Activated T-helper 2 cell treated with anti-CD3 and anti-CD28 coated beads, Interferon-gamma antibody, Interleukin-2, Interleukin-4, amounts not matched to agents 10 μg/mL and 5 μg/mL and 100 μg/mL, durations not matched to agents 14 hours and 24 hours and 36 hours (primary cell): ENCODE measurements at regions not wholly inside any gene's neighbourhood (a gene's known extent, or its start where the extent isn't known, plus 50 kb on each side); places are given as distances from the start of the nearest gene placed in this dataset.

Experiments used
- DNase-seq: peaks from one replicate; pipeline ENCODE4 v3.0.0; 2021; ENCODE audit warnings: low spot score
- H3K27ac Mint-ChIP-seq: one replicate; pipeline ENCODE4 v1.8.0; 2021; ENCODE audit warnings: mixed read lengths
- H3K27me3 Mint-ChIP-seq: one replicate; pipeline ENCODE4 v1.8.0; 2021; ENCODE audit warnings: low read depth, mixed read lengths
- H3K36me3 Mint-ChIP-seq: one replicate; pipeline ENCODE4 v1.8.0; 2021; ENCODE audit warnings: low read depth, mixed read lengths
- H3K4me1 Mint-ChIP-seq: one replicate; pipeline ENCODE4 v1.8.0; 2021; ENCODE audit warnings: low read depth, mixed read lengths
- H3K4me3 Mint-ChIP-seq: one replicate; pipeline ENCODE4 v1.8.0; 2021; ENCODE audit warnings: low read depth, mild to moderate bottlenecking, moderate library complexity, mixed read lengths
- H3K9me3 Mint-ChIP-seq: one replicate; pipeline ENCODE4 v1.8.0; 2021; ENCODE audit warnings: mixed read lengths
- intact Hi-C: fragments of 100-400 bp; cut with micrococcal nuclease; formaldehyde crosslinking; loops from one replicate; pipeline ENCODE4 v1.15.1; 2023

GRCh38 chr16:64215730-64216129, 906.1 kb downstream of the CDH11 start:
- Mint-ChIP-seq H3K9me3 (peaks cover 38% of the 10 kb centered on the region), H3K4me3 (no peak overlapping the region), H3K36me3 (no peaks in the 10 kb centered on the region), H3K27me3 (no peaks in the 10 kb centered on the region), H3K27ac (no peak overlapping the region), H3K4me1 (no peaks in the 10 kb centered on the region)
- no peak for DNase-seq
- intact Hi-C loops, result no loop called here

DNA sequence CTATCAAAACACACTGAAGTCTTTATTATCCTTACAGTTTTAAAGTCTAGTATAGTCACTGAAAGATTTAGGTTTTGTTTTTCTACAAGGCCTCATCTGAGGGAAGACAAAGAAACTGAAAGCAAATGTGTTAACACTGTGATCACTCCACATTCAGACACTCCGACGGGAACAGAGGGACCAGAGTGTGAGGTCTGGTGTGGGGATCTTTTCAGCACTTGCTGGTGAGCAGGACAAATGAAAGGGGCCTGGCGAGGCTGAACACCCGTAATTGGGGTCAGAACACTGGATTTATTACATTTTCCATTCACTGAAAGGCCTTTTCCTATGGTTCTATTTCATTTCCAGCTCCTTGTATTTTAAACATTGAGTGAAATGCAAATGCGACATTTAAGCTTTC, 910.5 kb downstream of the CDH11 start:
- peaks cover 42% of the 10 kb centered on the region for H3K9me3 Mint-ChIP-seq
- no peak overlapping the region for H3K27ac Mint-ChIP-seq
- H3K4me3 Mint-ChIP-seq, result no peak overlapping the region
- no peaks in the 10 kb centered on the region for H3K4me1 Mint-ChIP-seq
- no peaks in the 10 kb centered on the region for H3K27me3 Mint-ChIP-seq
- no peaks in the 10 kb centered on the region for H3K36me3 Mint-ChIP-seq
- no peak for DNase-seq
- intact Hi-C loops, result no loop called here

DNA sequence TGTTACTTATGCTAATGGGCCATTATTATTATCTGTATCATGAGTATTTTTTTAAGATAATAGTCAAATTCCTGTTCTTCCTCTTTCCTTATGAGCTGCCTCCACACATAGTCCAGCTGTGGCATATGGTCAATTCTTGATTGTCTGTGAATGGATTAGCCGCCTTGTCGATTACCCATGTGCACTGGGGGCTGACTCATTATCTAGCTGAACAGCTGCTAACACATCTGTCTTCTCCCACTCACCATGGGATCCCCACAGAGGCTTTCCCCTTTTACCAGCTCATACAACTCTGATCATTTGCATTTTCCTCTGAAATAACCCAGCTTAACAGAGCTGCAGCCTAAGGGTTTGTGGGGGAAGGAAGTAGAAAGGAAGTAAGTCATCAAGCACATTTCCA, 915.0 kb downstream of the CDH11 start:
- Mint-ChIP-seq H3K27ac (no peak overlapping the region), H3K4me1 (no peaks in the 10 kb centered on the region), H3K27me3 (no peaks in the 10 kb centered on the region), H3K9me3 (peaks cover 55% of the 10 kb centered on the region), H3K4me3 (no peak overlapping the region), H3K36me3 (no peaks in the 10 kb centered on the region)
- intact Hi-C loops, result no loop called here
- no peak for DNase-seq

GRCh38 chr16:64203126-64203525, 918.7 kb downstream of the CDH11 start:
- H3K4me1 Mint-ChIP-seq, result no peaks in the 10 kb centered on the region
- H3K36me3 Mint-ChIP-seq, result no peaks in the 10 kb centered on the region
- no peak for DNase-seq
- H3K27ac Mint-ChIP-seq, result no peak overlapping the region
- no peaks in the 10 kb centered on the region for H3K27me3 Mint-ChIP-seq
- intact Hi-C loops, result no loop called here
- peaks cover 39% of the 10 kb centered on the region for H3K9me3 Mint-ChIP-seq
- H3K4me3 Mint-ChIP-seq, result no peak overlapping the region

DNA sequence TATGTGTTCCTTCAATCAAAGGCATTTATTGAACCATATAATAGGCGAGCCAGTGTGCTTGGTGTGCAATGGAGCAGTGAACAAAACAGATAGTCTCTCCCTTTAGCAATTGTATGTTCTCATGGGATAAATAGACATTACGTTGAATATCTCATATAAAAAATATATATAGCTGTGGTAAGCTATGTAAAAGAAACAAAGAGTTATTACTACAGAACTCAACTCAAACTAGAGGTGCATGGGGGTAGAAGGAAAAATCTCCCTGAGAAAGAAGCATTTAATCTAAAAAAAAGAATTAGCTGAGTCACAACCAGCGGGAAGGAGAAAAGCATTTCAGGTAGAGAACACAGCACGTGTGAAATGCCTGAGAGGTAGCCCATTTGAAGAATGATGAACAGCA, 919.3 kb downstream of the CDH11 start:
- Mint-ChIP-seq H3K4me3 (no peak overlapping the region), H3K4me1 (no peaks in the 10 kb centered on the region), H3K9me3 (peaks cover 44% of the 10 kb centered on the region), H3K36me3 (no peaks in the 10 kb centered on the region), H3K27me3 (no peaks in the 10 kb centered on the region), H3K27ac (no peak overlapping the region)
- no peak for DNase-seq
- intact Hi-C loops, result no loop called here

- H3K4me3 Mint-ChIP-seq, result no peak overlapping the region
- no peaks in the 10 kb centered on the region for H3K36me3 Mint-ChIP-seq
- no peak for DNase-seq
- no peak overlapping the region for H3K27ac Mint-ChIP-seq
- H3K27me3 Mint-ChIP-seq, result no peaks in the 10 kb centered on the region
- H3K4me1 Mint-ChIP-seq, result no peaks in the 10 kb centered on the region
- peaks cover 33% of the 10 kb centered on the region for H3K9me3 Mint-ChIP-seq
- intact Hi-C loops, result no loop called here
These were observed 925.4 kb downstream of the CDH11 start for GRCh38 chr16:64196444-64196843.

- DNase-seq, result no peak
- H3K9me3 Mint-ChIP-seq, result peaks cover 37% of the 10 kb centered on the region
- intact Hi-C loops, result no loop called here
- H3K27me3 Mint-ChIP-seq, result no peaks in the 10 kb centered on the region
- no peaks in the 10 kb centered on the region for H3K36me3 Mint-ChIP-seq
- H3K4me3 Mint-ChIP-seq, result no peak overlapping the region
- no peaks in the 10 kb centered on the region for H3K4me1 Mint-ChIP-seq
- H3K27ac Mint-ChIP-seq, result no peak overlapping the region
These were observed 935.9 kb downstream of the CDH11 start for GRCh38 chr16:64185954-64186353.

- Mint-ChIP-seq H3K4me3 (no peak overlapping the region), H3K36me3 (no peaks in the 10 kb centered on the region), H3K27ac (no peak overlapping the region), H3K9me3 (peaks cover 40% of the 10 kb centered on the region), H3K4me1 (no peaks in the 10 kb centered on the region), H3K27me3 (no peaks in the 10 kb centered on the region)
- DNase-seq, result no peak
- intact Hi-C loops, result no loop called here
These were observed 937.7 kb downstream of the CDH11 start for GRCh38 chr16:64184156-64184555.

DNA sequence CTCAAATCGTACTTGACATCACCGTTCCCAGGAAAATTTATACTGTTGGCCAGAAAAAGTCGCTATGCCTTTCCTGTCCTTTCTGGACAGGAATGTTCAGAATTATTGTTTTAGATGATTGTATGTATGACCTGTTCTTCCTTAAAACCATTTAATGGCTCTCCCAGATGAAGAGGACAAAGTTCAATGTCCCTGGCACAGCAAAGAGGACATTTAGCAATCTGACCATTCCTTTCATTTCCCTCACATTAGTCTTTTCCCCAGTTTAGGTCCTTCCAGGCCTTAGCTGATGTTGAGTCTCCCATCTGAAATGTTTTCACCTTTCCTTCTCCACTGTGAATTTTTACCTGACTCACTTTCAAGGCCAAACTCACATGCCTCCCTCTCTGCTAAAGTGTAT, 938.9 kb downstream of the CDH11 start:
- H3K4me1 Mint-ChIP-seq, result no peaks in the 10 kb centered on the region
- no peaks in the 10 kb centered on the region for H3K27me3 Mint-ChIP-seq
- no peak overlapping the region for H3K4me3 Mint-ChIP-seq
- no peak for DNase-seq
- intact Hi-C loops, result no loop called here
- H3K36me3 Mint-ChIP-seq, result no peaks in the 10 kb centered on the region
- H3K27ac Mint-ChIP-seq, result no peak overlapping the region
- H3K9me3 Mint-ChIP-seq, result peaks cover 45% of the 10 kb centered on the region

DNA sequence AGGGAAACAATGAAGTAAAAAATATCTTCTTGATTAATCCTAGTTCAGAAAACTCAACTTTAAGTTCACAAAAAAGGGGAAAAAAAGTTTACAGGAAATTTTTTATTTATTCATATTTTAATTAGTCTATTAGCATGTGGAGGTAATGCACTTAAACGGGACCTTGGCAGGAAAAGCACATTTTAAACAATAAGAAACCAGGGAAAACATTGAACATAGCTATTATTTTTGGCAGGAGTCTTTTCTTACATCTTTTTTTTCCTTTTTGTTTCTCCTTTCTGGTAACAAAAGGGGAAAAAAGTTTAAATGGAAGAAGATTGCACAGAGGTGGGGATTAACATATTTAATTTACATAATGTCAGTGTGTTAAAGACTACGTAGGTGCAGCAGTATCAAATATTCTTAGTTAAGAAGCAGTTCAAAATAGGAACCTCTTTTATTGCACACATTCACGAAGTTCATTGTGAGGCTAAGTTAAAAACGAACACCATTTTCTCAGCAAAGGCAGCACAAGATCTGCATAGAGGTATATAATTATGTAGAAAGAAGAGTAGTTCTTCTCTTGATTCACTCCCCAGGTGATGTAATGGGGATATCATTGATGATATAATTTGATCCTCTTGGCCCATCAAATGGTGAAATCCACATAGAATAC, 940.5 kb downstream of the CDH11 start:
- no peaks in the 10 kb centered on the region for H3K4me1 Mint-ChIP-seq
- H3K9me3 Mint-ChIP-seq, result peaks cover 54% of the 10 kb centered on the region
- no peak overlapping the region for H3K27ac Mint-ChIP-seq
- intact Hi-C loops, result no loop called here
- H3K36me3 Mint-ChIP-seq, result no peaks in the 10 kb centered on the region
- H3K4me3 Mint-ChIP-seq, result no peak overlapping the region
- H3K27me3 Mint-ChIP-seq, result no peaks in the 10 kb centered on the region
- no peak for DNase-seq

GRCh38 chr16:64180136-64180900, 941.5 kb downstream of the CDH11 start:
- H3K9me3 Mint-ChIP-seq, result peaks cover 52% of the 10 kb centered on the region
- no peak for DNase-seq
- intact Hi-C loops, result no loop called here
- H3K4me3 Mint-ChIP-seq, result no peak overlapping the region
- H3K4me1 Mint-ChIP-seq, result no peaks in the 10 kb centered on the region
- H3K27ac Mint-ChIP-seq, result no peak overlapping the region
- no peaks in the 10 kb centered on the region for H3K27me3 Mint-ChIP-seq
- H3K36me3 Mint-ChIP-seq, result no peaks in the 10 kb centered on the region

DNA sequence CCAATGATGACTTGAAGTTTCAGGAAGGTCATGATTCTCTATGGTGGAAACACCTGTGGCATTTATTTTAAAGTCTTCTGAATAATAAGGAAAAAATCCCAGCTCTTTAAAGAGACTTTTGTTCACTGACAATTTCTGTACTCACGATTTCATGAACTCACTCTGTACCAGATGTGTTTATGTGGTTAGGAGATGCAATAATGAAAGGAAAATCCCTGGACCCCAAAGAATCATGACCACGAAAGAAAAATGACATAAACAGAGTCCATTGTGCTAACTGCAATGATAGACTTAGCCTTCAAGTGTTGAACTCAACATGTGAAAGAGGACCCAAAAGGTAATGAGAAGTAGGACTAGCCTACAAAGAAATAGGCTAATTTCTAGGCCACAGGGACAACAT, 947.5 kb downstream of the CDH11 start:
- no peaks in the 10 kb centered on the region for H3K4me1 Mint-ChIP-seq
- no peaks in the 10 kb centered on the region for H3K36me3 Mint-ChIP-seq
- intact Hi-C loops, result loop anchor here (5.0 kb wide), 1 partner anchor 448 kb away; no protein-coding TSS in a partner anchor
- no peak overlapping the region for H3K27ac Mint-ChIP-seq
- H3K4me3 Mint-ChIP-seq, result no peak overlapping the region
- no peak for DNase-seq
- no peaks in the 10 kb centered on the region for H3K27me3 Mint-ChIP-seq
- peaks cover 61% of the 10 kb centered on the region for H3K9me3 Mint-ChIP-seq

DNA sequence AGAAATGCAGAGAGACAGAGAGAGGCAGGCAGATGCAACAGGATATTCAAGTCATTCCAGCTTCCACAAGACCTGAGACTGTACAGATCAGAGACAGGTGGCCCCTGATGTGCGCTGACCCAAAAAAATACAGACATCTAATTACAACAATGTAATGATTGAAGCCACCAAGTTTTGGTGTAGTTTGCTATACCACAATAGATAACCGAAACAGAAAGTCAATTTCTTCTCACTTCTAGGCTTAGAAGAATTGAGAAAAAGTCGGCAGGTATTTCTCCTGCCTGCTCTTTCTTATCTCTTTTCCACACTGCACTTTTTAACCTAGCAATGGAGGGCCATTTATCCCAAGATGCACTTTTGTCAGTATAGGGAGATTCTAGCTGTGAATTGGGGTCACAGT, 949.2 kb downstream of the CDH11 start:
- DNase-seq, result no peak
- H3K9me3 Mint-ChIP-seq, result peaks cover 56% of the 10 kb centered on the region
- no peak overlapping the region for H3K4me3 Mint-ChIP-seq
- no peak overlapping the region for H3K27ac Mint-ChIP-seq
- intact Hi-C loops, result loop anchor here (5.0 kb wide), 1 partner anchor 450 kb away; no protein-coding TSS in a partner anchor
- H3K36me3 Mint-ChIP-seq, result no peaks in the 10 kb centered on the region
- no peaks in the 10 kb centered on the region for H3K4me1 Mint-ChIP-seq
- no peaks in the 10 kb centered on the region for H3K27me3 Mint-ChIP-seq
